Neuronal stem cell (in vitro differentiated cells): ENCODE measurements at regions not wholly inside any gene's neighbourhood (a gene's known extent, or its start where the extent isn't known, plus 50 kb on each side); places are given as distances from the start of the nearest gene placed in this dataset.

ENCODE experiments used
- DNase-seq: peaks from one replicate; pipeline ENCODE4 v3.0.0-alpha.2; 2013; ENCODE audit warnings: low spot score
- H2AFZ ChIP-seq: one replicate; pipeline ENCODE4 v1.6.1; 2013; ENCODE audit warnings: mild to moderate bottlenecking, low read length, inconsistent platforms
- H2AK5ac ChIP-seq: 2 replicates; pipeline ENCODE4 v1.6.1; 2013; ENCODE audit warnings: low read depth, mild to moderate bottlenecking, inconsistent platforms, low read length, moderate library complexity, mixed read lengths
- H2BK120ac ChIP-seq: 2 replicates; pipeline ENCODE4 v1.6.1; 2013; ENCODE audit warnings: low read depth, mild to moderate bottlenecking, inconsistent platforms, low read length, moderate library complexity, mixed read lengths
- H2BK12ac ChIP-seq: one replicate; pipeline ENCODE4 v1.6.1; 2013; ENCODE audit warnings: low read length, inconsistent platforms
- H2BK15ac ChIP-seq: 2 replicates; pipeline ENCODE4 v1.6.1; 2013; ENCODE audit warnings: mild to moderate bottlenecking, low read length, inconsistent platforms, mixed read lengths
- H2BK5ac ChIP-seq: one replicate; pipeline ENCODE4 v1.6.1; 2013; ENCODE audit warnings: inconsistent platforms, mild to moderate bottlenecking, low read length, moderate library complexity
- H3K14ac ChIP-seq: one replicate; pipeline ENCODE4 v1.6.1; 2013; ENCODE audit warnings: low read length, inconsistent platforms
- H3K18ac ChIP-seq: 2 replicates; pipeline ENCODE4 v1.6.1; 2013; ENCODE audit warnings: low read length, inconsistent platforms
- H3K23ac ChIP-seq: 2 replicates; pipeline ENCODE4 v1.6.1; 2013; ENCODE audit warnings: low read depth, mild to moderate bottlenecking, mixed read lengths, low read length, inconsistent platforms; ENCODE audit not compliant: poor library complexity
- H3K27ac ChIP-seq: replicated peaks from 3 replicates; pipeline ENCODE4 v1.5.1; 2013; ENCODE audit warnings: low read length, inconsistent platforms
- H3K27me3 ChIP-seq, 3 experiments: 2 replicates each; pipeline ENCODE4 v1.6.1; 2013; ENCODE audit warnings: low read length in 3 of 3, mild to moderate bottlenecking in 2 of 3, inconsistent platforms in 1 of 3, low read depth in 1 of 3, mixed read lengths in 1 of 3, moderate library complexity in 1 of 3; ENCODE audit not compliant: control insufficient read depth in 3 of 3, insufficient read depth in 3 of 3
- H3K36me3 ChIP-seq, 2 donors: replicated peaks in 1 of 2; 2 replicates each; pipeline ENCODE4 v1.6.1; 2013; ENCODE audit warnings: low read length in 2 of 2; ENCODE audit not compliant: control insufficient read depth in 2 of 2, insufficient read depth in 2 of 2
- H3K4ac ChIP-seq: 2 replicates; pipeline ENCODE4 v1.6.1; 2013; ENCODE audit warnings: inconsistent platforms, mild to moderate bottlenecking, low read length, moderate library complexity
- H3K4me1 ChIP-seq, 2 donors: 1 replicate in 1 of 2; 2 replicates in 1 of 2; pipeline ENCODE4 v1.6.1; 2013; ENCODE audit warnings: low read length in 2 of 2, low read depth in 1 of 2; ENCODE audit not compliant: control insufficient read depth in 2 of 2, insufficient read depth in 1 of 2
- H3K4me2 ChIP-seq: one replicate; pipeline ENCODE4 v1.6.1; 2013; ENCODE audit warnings: mild to moderate bottlenecking, low read length, inconsistent platforms; ENCODE audit not compliant: insufficient read depth, poor library complexity, severe bottlenecking
- H3K4me3 ChIP-seq, 2 donors: 2 replicates each; pipeline ENCODE4 v1.5.1; 2013; ENCODE audit warnings: low read length in 2 of 2, mild to moderate bottlenecking in 2 of 2, inconsistent platforms in 1 of 2, moderate library complexity in 1 of 2
- H3K79me1 ChIP-seq: one replicate; pipeline ENCODE4 v1.6.1; 2013; ENCODE audit warnings: low read depth, mild to moderate bottlenecking, inconsistent platforms, low read length, moderate library complexity
- H3K9ac ChIP-seq: one replicate; pipeline ENCODE4 v1.6.1; 2013; ENCODE audit warnings: mild to moderate bottlenecking, low read depth, low read length, inconsistent platforms; ENCODE audit not compliant: poor library complexity
- H3K9me3 ChIP-seq, 2 donors: replicated peaks in 1 of 2; 2 replicates each; pipeline versions ENCODE3 to v1.6.1; 2013; ENCODE audit warnings: low read length in 2 of 2, mild to moderate bottlenecking in 2 of 2, inconsistent platforms in 1 of 2, low read depth in 1 of 2, mixed read lengths in 1 of 2, moderate library complexity in 1 of 2; ENCODE audit not compliant: control insufficient read depth in 2 of 2, insufficient read depth in 1 of 2
- H4K8ac ChIP-seq: one replicate; pipeline ENCODE4 v1.6.1; 2013; ENCODE audit warnings: low read depth, mild to moderate bottlenecking, inconsistent platforms, low read length, moderate library complexity
- H4K91ac ChIP-seq: one replicate; pipeline ENCODE4 v1.6.1; 2013; ENCODE audit warnings: low read length, low read depth, mild to moderate bottlenecking, inconsistent platforms; ENCODE audit not compliant: poor library complexity
- WGBS, 2 donors: extraction: QIAGEN DNeasy Blood & Tissue Kit; methylation state at CpG; one replicate each; pipeline ENCODE4 v1.1.7; 2013; ENCODE audit warnings: missing lambda C conversion rate in 2 of 2, mixed read lengths in 1 of 2; ENCODE audit not compliant: insufficient read length in 2 of 2, insufficient replicate concordance in 1 of 2; ENCODE audit errors: extremely low coverage in 2 of 2; 5-methylcytosine and 5-hydroxymethylcytosine counted together

GRCh38 chr14:101077481-101078074, 174.1 kb upstream of the RTL1 start:
- Histone ChIP-seq H3K23ac (peak overlapping the region; percentile 91), H3K27ac (no peak overlapping the region), H2BK120ac (no peak overlapping the region), H3K14ac (peak overlapping the region; percentile 71), H2BK5ac (no peak overlapping the region), H2BK12ac (no peak overlapping the region), H3K79me1 (no peaks in the 10 kb centered on the region), H3K18ac (peak overlapping the region; percentile 74), H4K8ac (no peak overlapping the region), H2AK5ac (peak overlapping the region; percentile 92), H3K4ac (no peak overlapping the region), H2BK15ac (no peak overlapping the region), H3K4me2 (peak overlapping the region; percentile 81), H3K4me1 (peaks cover 13 to 23% of the 10 kb centered on the region in 2 donors), H4K91ac (no peak overlapping the region), H2AFZ (peak overlapping the region; percentile 84), H3K9ac (no peak overlapping the region), H3K4me3 (peak overlapping the region; percentile 27 to 43), H3K36me3 (no peaks in the 10 kb centered on the region), H3K9me3 (no peaks in the 10 kb centered on the region), H3K27me3 (peaks cover 0 to 35% (median 31%) of the 10 kb centered on the region in 3 experiments)
- no CpG with 5 or more reads among the region's 38 CpGs for WGBS, 2 donors
- DNase-seq: peak; percentile 12

GRCh38 chr14:101078170-101078891, 174.8 kb upstream of the RTL1 start:
- Histone ChIP-seq H3K27ac (no peak overlapping the region), H4K91ac (no peak overlapping the region)
- no CpG with 5 or more reads among the region's 8 CpGs for WGBS, 2 donors

GRCh38 chr14:101078892-101079221, 175.3 kb upstream of the RTL1 start:
- H3K4me3 ChIP-seq: no peak overlapping the region
- no peak overlapping the region for H2BK12ac ChIP-seq
- no peak for DNase-seq
- H3K14ac ChIP-seq: peak overlapping the region; percentile 25
- peak overlapping the region; percentile 52 for H3K23ac ChIP-seq
- peaks cover 0 to 2% of the 10 kb centered on the region in 2 donors for H3K9me3 ChIP-seq
- peaks cover 5 to 11% of the 10 kb centered on the region in 2 donors for H3K4me1 ChIP-seq
- H2AK5ac ChIP-seq: peak overlapping the region; percentile 10
- peaks cover 0 to 33% (median 31%) of the 10 kb centered on the region in 3 experiments for H3K27me3 ChIP-seq
- H4K91ac ChIP-seq: no peak overlapping the region
- H3K36me3 ChIP-seq: no peaks in the 10 kb centered on the region
- peak overlapping the region; percentile 38 for H3K18ac ChIP-seq
- H2BK120ac ChIP-seq: no peak overlapping the region
- no peak overlapping the region for H3K4ac ChIP-seq
- H4K8ac ChIP-seq: no peak overlapping the region
- no peak overlapping the region for H3K9ac ChIP-seq
- no peak overlapping the region for H3K27ac ChIP-seq
- H2AFZ ChIP-seq: no peak overlapping the region
- H3K4me2 ChIP-seq: no peak overlapping the region
- H2BK5ac ChIP-seq: peak overlapping the region; percentile 78
- H2BK15ac ChIP-seq: peak overlapping the region; percentile 9
- no CpG with 5 or more reads among the region's 9 CpGs for WGBS, 2 donors
- H3K79me1 ChIP-seq: no peaks in the 10 kb centered on the region

More at GRCh38 chr14:101078170-101078891, 174.8 kb upstream of the RTL1 start:
- Histone ChIP-seq H4K8ac (no peak overlapping the region), H3K9me3 (peaks cover 0 to 1% of the 10 kb centered on the region in 2 donors), H3K4me3 (no peak overlapping the region), H3K14ac (peak overlapping the region; percentile 25), H3K4me2 (no peak overlapping the region), H3K79me1 (no peaks in the 10 kb centered on the region), H3K27me3 (peaks cover 0 to 33% (median 31%) of the 10 kb centered on the region in 3 experiments), H2BK15ac (peak overlapping the region; percentile 9), H3K36me3 (no peaks in the 10 kb centered on the region), H3K18ac (peak overlapping the region; percentile 38), H2BK12ac (no peak overlapping the region), H3K4ac (no peak overlapping the region), H3K4me1 (peaks cover 8 to 16% of the 10 kb centered on the region in 2 donors), H2BK120ac (no peak overlapping the region), H3K23ac (no peak overlapping the region), H2BK5ac (peak overlapping the region; percentile 78), H2AFZ (peak overlapping the region; percentile 84), H2AK5ac (peak overlapping the region; percentile 92), H3K9ac (no peak overlapping the region)
- no peak for DNase-seq

- no peak overlapping the region for H2AK5ac ChIP-seq
- no peak overlapping the region for H2BK15ac ChIP-seq
These were observed 177.5 kb upstream of the RTL1 start for GRCh38 chr14:101080922-101081593.

More at GRCh38 chr14:101080922-101081593, 177.5 kb upstream of the RTL1 start:
- Histone ChIP-seq H3K4me3 (no peak overlapping the region), H3K23ac (no peak overlapping the region), H3K9me3 (peaks cover 0 to 2% of the 10 kb centered on the region in 2 donors), H3K36me3 (no peaks in the 10 kb centered on the region), H3K4me1 (peaks cover 3 to 11% of the 10 kb centered on the region in 2 donors), H4K91ac (no peak overlapping the region), H3K79me1 (no peaks in the 10 kb centered on the region), H2BK120ac (no peak overlapping the region), H3K18ac (no peak overlapping the region), H3K14ac (no peak overlapping the region), H2AFZ (no peak overlapping the region), H2BK5ac (no peak overlapping the region), H2BK12ac (no peak overlapping the region), H3K27me3 (peaks cover 0 to 29% (median 23%) of the 10 kb centered on the region in 3 experiments), H3K9ac (no peak overlapping the region), H3K4ac (no peak overlapping the region), H3K4me2 (no peak overlapping the region), H4K8ac (no peak overlapping the region), H3K27ac (no peak overlapping the region)
- DNase-seq: no peak
- WGBS, 2 donors: no CpG with 5 or more reads among the region's 2 CpGs
